Neural cell (in vitro differentiated cells): ENCODE measurements at regions not wholly inside any gene's neighbourhood (a gene's known extent, or its start where the extent isn't known, plus 50 kb on each side); places are given as distances from the start of the nearest gene placed in this dataset.

ENCODE experiments used
- H2AFZ ChIP-seq: fragments of 200-600, 300-800 bp; sonication (generic), shearing (Covaris generic); 2 replicates; pipeline ENCODE4 v1.6.0; 2014; ENCODE audit warnings: low read depth, mild to moderate bottlenecking, antibody characterized with exemption, low read length, moderate library complexity
- H3F3A ChIP-seq: fragments of 200-600 bp; shearing (Covaris generic); 2 replicates; pipeline ENCODE4 v1.6.1; 2016; ENCODE audit warnings: mild to moderate bottlenecking, moderate library complexity, mixed read lengths, antibody characterized with exemption, low read length; ENCODE audit not compliant: insufficient read depth, poor library complexity, severe bottlenecking
- H3K27ac ChIP-seq: fragments of 200-600, 300-800 bp; sonication (generic), shearing (Covaris generic); 2 replicates; pipeline ENCODE4 v1.5.1; 2014; ENCODE audit warnings: mild to moderate bottlenecking, low read length, moderate library complexity
- H3K27me3 ChIP-seq: fragments of 300-800, 200-600 bp; sonication (generic), shearing (Covaris generic); 2 replicates; pipeline ENCODE4 v1.6.0; 2014; ENCODE audit warnings: mild to moderate bottlenecking, low read depth, low read length, moderate library complexity; ENCODE audit not compliant: insufficient read depth
- H3K36me3 ChIP-seq: fragments of 300-800, 200-600 bp; sonication (generic), shearing (Covaris generic); 2 replicates; pipeline ENCODE4 v1.5.1; 2014; ENCODE audit warnings: mild to moderate bottlenecking, antibody characterized with exemption, low read length, moderate library complexity; ENCODE audit not compliant: insufficient read depth
- H3K4me2 ChIP-seq: fragments of 300-800, 200-600 bp; sonication (generic), shearing (Covaris generic); 2 replicates; pipeline ENCODE4 v1.6.0; 2014; ENCODE audit warnings: mild to moderate bottlenecking, low read length
- H3K4me3 ChIP-seq: fragments of 300-800, 200-600 bp; sonication (generic), shearing (Covaris generic); 2 replicates; pipeline ENCODE4 v1.5.1; 2014; ENCODE audit warnings: mild to moderate bottlenecking, low read length, moderate library complexity
- H3K79me2 ChIP-seq: fragments of 200-600 bp; shearing (Covaris generic); replicated peaks from 2 replicates; pipeline ENCODE4 v1.6.0; 2014; ENCODE audit warnings: mild to moderate bottlenecking, low read length, moderate library complexity; ENCODE audit not compliant: insufficient read depth
- H3K9ac ChIP-seq: fragments of 300-800, 200-600 bp; sonication (generic), shearing (Covaris generic); 2 replicates; pipeline ENCODE4 v1.6.1; 2016; ENCODE audit warnings: mild to moderate bottlenecking, low read length, mixed read lengths
- H3K9me2 ChIP-seq: fragments of 200-600 bp; shearing (Covaris generic); 2 replicates; pipeline ENCODE4 v1.6.1; 2016; ENCODE audit warnings: mild to moderate bottlenecking, low read length, mixed read lengths; ENCODE audit not compliant: insufficient read depth
- H3K9me3 ChIP-seq: fragments of 200-600, 300-800 bp; sonication (generic), shearing (Covaris generic); 2 replicates; pipeline ENCODE4 v1.6.1; 2016; ENCODE audit warnings: mild to moderate bottlenecking, mixed run types, low read length, moderate library complexity, mixed read lengths
- H4K20me1 ChIP-seq: fragments of 200-600 bp; shearing (Covaris generic); 2 replicates; pipeline ENCODE4 v1.6.1; 2016; ENCODE audit warnings: mild to moderate bottlenecking, mixed run types; ENCODE audit not compliant: insufficient read depth
- EP300 ChIP-seq: fragments of 450-650 bp; conservative IDR thresholded peaks from 2 replicates; pipeline ENCODE4 v1.6.1; 2014; ENCODE audit warnings: antibody characterized with exemption, mild to moderate bottlenecking, moderate library complexity; ENCODE audit not compliant: poor library complexity, severe bottlenecking
- EZH2 ChIP-seq: fragments of 200-600, 300-800 bp; shearing (Covaris generic), sonication (generic); IDR thresholded peaks from 2 replicates; pipeline ENCODE4 v1.6.1; 2014; ENCODE audit warnings: antibody characterized with exemption, low read length, borderline replicate concordance, mild to moderate bottlenecking; ENCODE audit not compliant: insufficient read depth, poor library complexity, severe bottlenecking
- MXI1 ChIP-seq: fragments of 450-650 bp; conservative IDR thresholded peaks from 2 replicates; pipeline ENCODE4 v1.6.1; 2014; ENCODE audit warnings: antibody characterized with exemption, mild to moderate bottlenecking; ENCODE audit not compliant: poor library complexity, severe bottlenecking
- POLR2AphosphoS5 ChIP-seq: IDR thresholded peaks from 2 replicates; pipeline ENCODE4 v1.6.1; 2012
- RAD21 ChIP-seq: fragments of 450-650 bp; conservative IDR thresholded peaks from 2 replicates; pipeline ENCODE4 v1.6.1; 2014; ENCODE audit warnings: antibody characterized with exemption, mild to moderate bottlenecking, moderate library complexity
- SMC3 ChIP-seq: fragments of 450-650 bp; conservative IDR thresholded peaks from 2 replicates; pipeline ENCODE4 v1.6.1; 2014; ENCODE audit warnings: antibody characterized with exemption, mild to moderate bottlenecking, moderate library complexity; ENCODE audit not compliant: poor library complexity
- TAF1 ChIP-seq: IDR thresholded peaks from 2 replicates; pipeline ENCODE4 v1.6.1; 2012; ENCODE audit warnings: low read depth
- TF ChIP-seq, protein P1 (sequence below): fragments of 450-650 bp; IDR thresholded peaks from 2 replicates; pipeline ENCODE4 v1.5.1; 2014; ENCODE audit warnings: antibody characterized with exemption, mild to moderate bottlenecking, moderate library complexity; ENCODE audit not compliant: poor library complexity, severe bottlenecking
- TF ChIP-seq, protein P2 (sequence below): IDR thresholded peaks from 2 replicates; pipeline ENCODE4 v1.6.1; 2012; ENCODE audit warnings: borderline replicate concordance

DNA sequence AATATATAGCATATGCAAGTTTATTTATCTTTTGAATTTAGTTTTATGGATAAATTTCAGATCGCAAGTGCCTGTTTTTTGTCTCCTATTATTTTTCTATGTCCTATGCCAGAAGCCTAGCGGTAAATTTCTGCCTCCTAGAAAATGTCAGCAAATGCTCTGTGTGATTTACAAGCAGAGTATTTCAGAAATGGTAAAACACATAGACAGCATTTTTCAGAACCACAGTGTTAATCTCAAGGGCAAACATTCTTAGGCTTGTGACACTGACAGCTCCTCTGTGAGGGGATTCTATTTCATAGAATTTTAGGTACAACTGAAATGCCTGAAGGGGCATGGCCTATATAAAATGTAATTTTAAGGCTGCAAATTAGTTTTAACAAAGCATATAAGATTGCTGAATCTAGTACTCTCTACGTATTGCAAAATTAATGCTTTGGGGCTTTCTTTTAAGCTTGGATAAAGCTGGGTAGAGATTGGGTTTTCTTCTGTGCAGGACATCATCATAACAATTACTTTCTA, 89.9 kb upstream of the PTCHD4 start:
- Histone ChIP-seq H4K20me1 (no peaks in the 10 kb centered on the region), H3K36me3 (no peaks in the 10 kb centered on the region), H3F3A (no peaks in the 10 kb centered on the region), H3K9me3 (no peaks in the 10 kb centered on the region), H3K27ac (peak overlapping the region; percentile 4), H2AFZ (no peak overlapping the region), H3K27me3 (no peaks in the 10 kb centered on the region), H3K9ac (no peak overlapping the region), H3K9me2 (no peaks in the 10 kb centered on the region), H3K4me3 (no peak overlapping the region), H3K79me2 (no peaks in the 10 kb centered on the region), H3K4me2 (no peak overlapping the region)
- TF ChIP-seq, protein P1, sequence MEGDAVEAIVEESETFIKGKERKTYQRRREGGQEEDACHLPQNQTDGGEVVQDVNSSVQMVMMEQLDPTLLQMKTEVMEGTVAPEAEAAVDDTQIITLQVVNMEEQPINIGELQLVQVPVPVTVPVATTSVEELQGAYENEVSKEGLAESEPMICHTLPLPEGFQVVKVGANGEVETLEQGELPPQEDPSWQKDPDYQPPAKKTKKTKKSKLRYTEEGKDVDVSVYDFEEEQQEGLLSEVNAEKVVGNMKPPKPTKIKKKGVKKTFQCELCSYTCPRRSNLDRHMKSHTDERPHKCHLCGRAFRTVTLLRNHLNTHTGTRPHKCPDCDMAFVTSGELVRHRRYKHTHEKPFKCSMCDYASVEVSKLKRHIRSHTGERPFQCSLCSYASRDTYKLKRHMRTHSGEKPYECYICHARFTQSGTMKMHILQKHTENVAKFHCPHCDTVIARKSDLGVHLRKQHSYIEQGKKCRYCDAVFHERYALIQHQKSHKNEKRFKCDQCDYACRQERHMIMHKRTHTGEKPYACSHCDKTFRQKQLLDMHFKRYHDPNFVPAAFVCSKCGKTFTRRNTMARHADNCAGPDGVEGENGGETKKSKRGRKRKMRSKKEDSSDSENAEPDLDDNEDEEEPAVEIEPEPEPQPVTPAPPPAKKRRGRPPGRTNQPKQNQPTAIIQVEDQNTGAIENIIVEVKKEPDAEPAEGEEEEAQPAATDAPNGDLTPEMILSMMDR: no peak
- TF ChIP-seq POLR2AphosphoS5 (no peak), TAF1 (no peak), MXI1 (no peak), RAD21 (no peak), EZH2 (no peak), EP300 (no peak)

DNA sequence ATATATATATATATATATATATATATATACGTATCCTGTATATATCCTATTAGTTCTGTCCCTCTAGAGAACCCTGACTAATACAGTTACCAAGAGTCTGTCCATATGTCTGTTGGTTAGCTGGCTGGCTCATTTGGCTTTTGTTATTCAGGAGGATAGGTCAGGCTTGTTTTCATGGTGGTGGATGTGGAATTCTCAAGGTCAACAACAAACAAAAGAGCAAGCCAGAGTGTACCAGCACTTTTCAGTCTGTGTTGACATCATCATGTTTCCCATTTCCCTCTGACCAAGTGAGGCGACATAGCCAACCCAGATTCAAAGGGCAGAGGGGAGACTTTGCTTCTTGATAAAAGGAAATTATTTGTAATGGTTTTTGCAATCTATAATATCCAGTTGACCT, 88.5 kb upstream of the PTCHD4 start:
- Histone ChIP-seq H3K36me3 (no peaks in the 10 kb centered on the region), H3K4me3 (no peak overlapping the region), H3K9me2 (no peaks in the 10 kb centered on the region), H4K20me1 (no peaks in the 10 kb centered on the region), H3K4me2 (no peak overlapping the region), H3K27me3 (no peaks in the 10 kb centered on the region), H3K9ac (no peak overlapping the region), H3F3A (no peaks in the 10 kb centered on the region), H3K79me2 (no peaks in the 10 kb centered on the region), H2AFZ (no peak overlapping the region), H3K27ac (no peak overlapping the region), H3K9me3 (no peaks in the 10 kb centered on the region)
- TF ChIP-seq EP300: no peak
- TF ChIP-seq, protein P1: no peak
- no peak for TF ChIP-seq RAD21
- no peak for TF ChIP-seq POLR2AphosphoS5
- TF ChIP-seq TAF1: no peak
- no peak for TF ChIP-seq EZH2
- TF ChIP-seq MXI1: no peak
- no peak for TF ChIP-seq SMC3
- TF ChIP-seq, protein P2, sequence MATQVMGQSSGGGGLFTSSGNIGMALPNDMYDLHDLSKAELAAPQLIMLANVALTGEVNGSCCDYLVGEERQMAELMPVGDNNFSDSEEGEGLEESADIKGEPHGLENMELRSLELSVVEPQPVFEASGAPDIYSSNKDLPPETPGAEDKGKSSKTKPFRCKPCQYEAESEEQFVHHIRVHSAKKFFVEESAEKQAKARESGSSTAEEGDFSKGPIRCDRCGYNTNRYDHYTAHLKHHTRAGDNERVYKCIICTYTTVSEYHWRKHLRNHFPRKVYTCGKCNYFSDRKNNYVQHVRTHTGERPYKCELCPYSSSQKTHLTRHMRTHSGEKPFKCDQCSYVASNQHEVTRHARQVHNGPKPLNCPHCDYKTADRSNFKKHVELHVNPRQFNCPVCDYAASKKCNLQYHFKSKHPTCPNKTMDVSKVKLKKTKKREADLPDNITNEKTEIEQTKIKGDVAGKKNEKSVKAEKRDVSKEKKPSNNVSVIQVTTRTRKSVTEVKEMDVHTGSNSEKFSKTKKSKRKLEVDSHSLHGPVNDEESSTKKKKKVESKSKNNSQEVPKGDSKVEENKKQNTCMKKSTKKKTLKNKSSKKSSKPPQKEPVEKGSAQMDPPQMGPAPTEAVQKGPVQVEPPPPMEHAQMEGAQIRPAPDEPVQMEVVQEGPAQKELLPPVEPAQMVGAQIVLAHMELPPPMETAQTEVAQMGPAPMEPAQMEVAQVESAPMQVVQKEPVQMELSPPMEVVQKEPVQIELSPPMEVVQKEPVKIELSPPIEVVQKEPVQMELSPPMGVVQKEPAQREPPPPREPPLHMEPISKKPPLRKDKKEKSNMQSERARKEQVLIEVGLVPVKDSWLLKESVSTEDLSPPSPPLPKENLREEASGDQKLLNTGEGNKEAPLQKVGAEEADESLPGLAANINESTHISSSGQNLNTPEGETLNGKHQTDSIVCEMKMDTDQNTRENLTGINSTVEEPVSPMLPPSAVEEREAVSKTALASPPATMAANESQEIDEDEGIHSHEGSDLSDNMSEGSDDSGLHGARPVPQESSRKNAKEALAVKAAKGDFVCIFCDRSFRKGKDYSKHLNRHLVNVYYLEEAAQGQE: no peak
